HG03354 (cell line): ENCODE measurements at regions not wholly inside any gene's neighbourhood (a gene's known extent, or its start where the extent isn't known, plus 50 kb on each side); places are given as distances from the start of the nearest gene placed in this dataset.
"Not testable (repeated sequence)": the region's sequence is repeated elsewhere in the genome, so short reads cannot be mapped to it uniquely, and the experiment has no call there.

ENCODE experiments used
- ATAC-seq: cut with Tn5 transposase; IDR thresholded peaks from one replicate; pipeline ENCODE4 v1.9.1; 2021; ENCODE audit warnings: mild to moderate bottlenecking; ENCODE audit not compliant: unreplicated experiment, poor library complexity, severe bottlenecking

- no peak for ATAC-seq
Measured at GRCh38 chr13:19362946-19363510, 181.4 kb upstream of the TUBA3C start.

GRCh38 chr13:19359697-19360096, 178.1 kb upstream of the TUBA3C start:
- ATAC-seq = not testable (repeated sequence)

GRCh38 chr13:19345916-19346422, 164.3 kb upstream of the TUBA3C start:
- ATAC-seq = no peak

DNA sequence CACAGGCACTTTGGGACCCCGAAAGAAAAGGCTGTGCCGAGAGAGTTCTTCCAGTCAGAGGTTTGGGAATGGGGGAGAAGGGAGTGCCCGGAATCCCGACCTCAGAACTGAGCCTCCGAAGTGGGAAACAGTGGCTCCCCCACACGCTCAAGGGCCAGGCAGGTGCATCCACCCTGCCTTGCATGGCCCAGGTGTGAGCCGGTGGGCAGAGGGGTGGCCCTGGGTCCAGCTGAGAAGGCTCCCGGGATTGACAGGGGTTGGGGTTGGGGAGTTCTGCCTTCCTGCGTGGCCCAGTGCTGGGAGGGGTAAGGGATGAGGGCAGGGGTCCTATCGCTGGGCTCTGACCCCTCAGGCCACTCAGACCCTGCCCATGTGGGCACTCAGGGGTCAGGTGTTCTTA, 163.5 kb upstream of the TUBA3C start:
- peak; percentile 14 for ATAC-seq

- ATAC-seq = peak; percentile 75
Measured at GRCh38 chr13:19344585-19345120, 163.0 kb upstream of the TUBA3C start.

DNA sequence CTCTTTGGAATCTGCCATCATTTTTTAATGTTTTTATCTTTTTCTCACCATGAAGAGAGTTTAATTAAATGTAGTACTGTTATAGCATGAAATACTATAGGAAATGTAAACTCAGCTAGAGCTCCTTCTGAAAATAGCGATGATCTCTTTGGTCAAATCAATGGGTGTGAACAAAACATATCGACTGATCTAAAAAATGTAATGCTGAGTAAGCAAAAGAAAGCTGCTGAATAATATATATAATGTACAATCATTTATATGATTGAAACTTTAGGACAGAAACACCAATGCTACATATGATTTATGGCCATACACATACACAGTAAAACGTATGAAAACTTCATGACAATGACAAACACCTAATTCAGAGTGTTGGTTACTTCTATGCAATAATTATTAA, 150.8 kb upstream of the TUBA3C start:
- ATAC-seq = no peak

DNA sequence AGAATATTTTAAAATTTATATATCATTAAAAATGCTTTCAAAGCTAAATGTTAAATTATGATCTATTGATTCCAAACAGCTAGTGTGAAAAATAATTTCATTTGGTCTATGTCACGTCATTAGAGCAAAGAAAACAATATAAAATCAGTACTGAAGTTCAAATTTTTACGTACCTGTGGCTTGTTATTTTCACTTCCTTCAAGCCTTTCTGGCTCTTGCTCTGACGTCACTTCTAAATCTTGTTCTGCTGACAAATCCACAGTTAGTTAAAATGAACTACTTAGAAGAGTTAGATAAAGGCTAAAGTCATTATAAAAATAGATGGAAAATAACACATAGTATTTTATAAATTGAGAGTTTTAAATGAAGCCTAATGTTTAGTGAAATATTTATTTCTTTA, 147.7 kb upstream of the TUBA3C start:
- no peak for ATAC-seq

- ATAC-seq = no peak
Measured at GRCh38 chr13:19324325-19324724, 142.7 kb upstream of the TUBA3C start.

DNA sequence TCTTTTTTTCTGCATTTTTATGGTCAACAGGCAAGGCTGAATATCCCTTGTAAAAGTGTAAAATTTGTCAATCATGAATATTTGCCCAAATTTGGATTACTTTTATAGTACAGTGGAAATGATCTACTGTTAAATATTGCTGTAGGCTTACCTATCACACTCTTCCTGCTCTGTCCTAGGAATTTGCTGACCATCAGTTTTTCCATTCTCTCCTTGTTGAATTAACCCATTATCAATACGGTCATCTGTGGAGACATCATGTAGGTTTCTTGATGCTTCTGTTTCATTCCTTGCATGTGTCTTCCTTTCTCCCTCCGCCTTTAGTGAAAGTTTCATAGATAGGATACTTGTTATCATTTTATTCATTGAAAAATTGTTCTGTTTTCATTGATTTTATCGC, 139.6 kb upstream of the TUBA3C start:
- ATAC-seq = no peak

- no peak for ATAC-seq
Measured at GRCh38 chr13:19305434-19305833, 123.8 kb upstream of the TUBA3C start.

DNA sequence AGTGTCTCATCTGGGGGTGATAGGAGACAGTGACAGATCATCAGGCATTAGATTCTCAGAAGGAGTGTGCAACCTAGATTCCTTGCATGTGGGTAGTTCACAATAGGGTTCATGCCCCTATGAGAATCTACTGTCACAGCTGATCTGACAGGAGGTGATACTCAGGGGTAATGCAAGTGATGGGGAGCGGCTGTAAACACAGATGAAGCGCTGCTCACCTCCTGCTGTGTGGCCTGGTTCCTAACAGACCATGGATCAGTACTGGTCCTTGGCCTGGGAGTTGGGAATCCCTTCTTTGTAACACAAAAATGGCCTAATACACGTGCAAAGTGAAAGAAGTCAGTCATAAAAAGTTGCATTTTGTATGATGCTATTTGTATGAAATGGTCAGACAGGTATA, 107.6 kb upstream of the TUBA3C start:
- ATAC-seq = no peak

- ATAC-seq = no peak
Measured at GRCh38 chr13:19283836-19284235, 102.2 kb upstream of the TUBA3C start.

- no peak for ATAC-seq
Measured at GRCh38 chr13:19268331-19268730, 86.7 kb upstream of the TUBA3C start.

GRCh38 chr13:19267746-19268145, 86.1 kb upstream of the TUBA3C start:
- ATAC-seq = no peak

GRCh38 chr13:19266979-19267378, 85.4 kb upstream of the TUBA3C start:
- no peak for ATAC-seq

DNA sequence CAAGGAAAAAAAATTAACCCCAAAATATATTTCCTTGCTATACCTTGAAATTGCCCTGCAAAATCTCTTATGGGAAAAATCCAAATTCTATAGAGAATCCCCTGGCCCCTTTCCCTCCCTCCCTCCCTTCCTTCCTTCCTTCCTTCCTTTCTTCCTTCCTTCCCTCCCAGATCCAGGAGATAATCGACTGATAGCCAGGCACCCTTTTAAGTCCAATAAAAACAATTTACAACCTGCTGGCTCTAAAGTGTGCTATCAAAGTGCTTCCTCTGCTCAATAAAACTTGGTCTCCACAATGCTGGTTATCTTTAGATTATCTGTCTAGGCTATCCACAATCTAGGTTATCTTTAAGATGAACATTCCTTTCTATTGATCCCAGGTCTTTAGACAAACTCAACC, 83.1 kb upstream of the TUBA3C start:
- ATAC-seq = no peak

DNA sequence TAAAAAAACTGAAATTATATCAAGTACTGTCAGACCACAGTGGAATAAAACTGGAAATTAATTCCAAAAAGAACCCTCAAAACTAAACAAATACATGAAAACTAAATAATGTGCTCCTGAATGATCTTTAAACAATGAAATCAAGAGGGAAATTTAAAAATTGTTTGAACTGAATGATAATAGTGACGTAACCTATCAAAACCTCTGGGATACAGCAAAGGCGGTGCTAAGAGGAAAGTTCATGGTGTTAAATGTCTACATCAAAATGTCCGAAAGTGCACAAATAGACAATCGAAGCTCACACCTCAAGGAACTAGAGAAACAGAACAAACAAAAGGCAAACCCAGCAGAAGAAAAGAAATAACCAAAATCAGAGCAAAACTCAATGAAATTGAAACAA, 70.8 kb upstream of the TUBA3C start:
- no peak for ATAC-seq

DNA sequence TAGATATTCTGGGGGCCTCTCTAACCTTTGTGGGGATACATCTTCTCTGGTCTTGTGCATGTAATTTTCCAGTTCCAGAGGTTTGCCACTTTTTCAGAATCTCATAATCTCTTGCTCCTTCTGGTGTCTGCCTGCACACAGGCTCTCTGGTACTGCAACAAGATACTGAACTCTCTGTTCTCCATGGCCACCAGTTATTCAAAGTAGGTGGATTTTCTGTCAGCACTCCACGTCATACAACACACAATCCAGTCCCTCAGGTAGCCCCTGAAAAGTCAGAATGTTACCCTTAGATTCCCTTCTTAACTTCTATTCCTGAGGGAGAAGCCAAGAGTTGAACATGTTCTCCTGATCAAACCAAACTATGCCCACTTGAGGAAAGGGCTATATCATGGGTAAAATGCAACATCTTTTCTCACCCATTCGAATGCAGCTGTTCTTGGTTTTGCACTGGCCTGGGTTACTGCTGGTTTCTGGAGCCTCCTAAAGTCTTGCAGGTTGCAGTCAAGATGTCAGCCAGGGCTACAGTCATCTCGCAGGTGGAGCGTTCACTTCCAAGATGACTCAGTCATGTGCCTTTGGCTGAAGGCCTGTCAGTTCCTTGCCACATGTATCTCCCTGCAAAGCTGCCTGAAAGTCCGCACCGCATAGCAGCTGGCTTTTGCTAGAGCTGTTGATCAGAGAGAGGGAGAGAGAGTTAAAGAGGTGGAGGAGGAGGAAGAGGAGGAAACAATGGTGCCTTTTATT, 57.7 kb upstream of the TUBA3C start:
- no peak for ATAC-seq
